ENCODE measurements at regions not wholly inside any gene's neighbourhood (a gene's known extent, or its start where the extent isn't known, plus 50 kb on each side); places are given as distances from the start of the nearest gene placed in this dataset.
"Not testable (repeated sequence)": the region's sequence is repeated elsewhere in the genome, so short reads cannot be mapped to it uniquely, and the experiment has no call there.

DNA sequence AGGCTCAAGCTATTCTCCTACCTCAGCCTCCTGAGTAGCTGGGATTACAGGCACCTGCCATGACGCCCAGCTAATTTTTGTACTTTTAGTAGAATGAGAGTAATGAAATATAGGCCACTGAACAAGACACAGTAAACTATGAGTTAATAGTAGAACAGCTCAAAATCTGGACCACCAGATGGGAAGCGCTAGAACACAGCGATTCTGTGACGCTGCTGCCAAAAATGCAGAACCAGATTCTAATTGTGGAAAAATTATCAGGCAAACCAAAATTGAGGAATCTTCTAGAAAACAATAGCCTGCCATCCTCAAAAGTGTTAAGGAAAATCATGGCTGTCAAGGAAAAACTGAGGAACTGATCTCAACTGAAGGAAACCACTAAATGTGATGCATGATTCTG, 111.4 kb upstream of the TIAM1 start:
- DNase-seq (ENCODE audit: low spot score), result no peak

DNA sequence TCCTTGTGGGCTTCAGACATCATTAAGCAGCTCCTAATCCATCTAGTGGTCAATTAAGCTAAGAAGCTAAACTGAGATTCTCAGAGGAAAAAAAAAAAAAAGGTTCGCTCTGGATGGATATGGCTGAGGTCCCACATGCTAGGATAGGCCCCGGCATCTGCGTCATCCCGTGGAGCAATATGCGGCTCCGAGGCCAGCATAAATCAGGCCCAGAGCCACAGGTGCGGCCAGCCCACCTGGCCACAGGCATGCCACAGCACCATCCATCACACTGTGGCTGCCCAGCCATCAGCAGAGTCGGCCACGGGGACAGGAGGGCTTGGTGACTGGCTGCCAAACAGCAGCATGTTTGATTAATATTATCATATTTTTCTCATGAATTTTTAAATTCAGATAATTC, 106.9 kb upstream of the TIAM1 start:
- no peak for DNase-seq (ENCODE audit: low spot score)

DNA sequence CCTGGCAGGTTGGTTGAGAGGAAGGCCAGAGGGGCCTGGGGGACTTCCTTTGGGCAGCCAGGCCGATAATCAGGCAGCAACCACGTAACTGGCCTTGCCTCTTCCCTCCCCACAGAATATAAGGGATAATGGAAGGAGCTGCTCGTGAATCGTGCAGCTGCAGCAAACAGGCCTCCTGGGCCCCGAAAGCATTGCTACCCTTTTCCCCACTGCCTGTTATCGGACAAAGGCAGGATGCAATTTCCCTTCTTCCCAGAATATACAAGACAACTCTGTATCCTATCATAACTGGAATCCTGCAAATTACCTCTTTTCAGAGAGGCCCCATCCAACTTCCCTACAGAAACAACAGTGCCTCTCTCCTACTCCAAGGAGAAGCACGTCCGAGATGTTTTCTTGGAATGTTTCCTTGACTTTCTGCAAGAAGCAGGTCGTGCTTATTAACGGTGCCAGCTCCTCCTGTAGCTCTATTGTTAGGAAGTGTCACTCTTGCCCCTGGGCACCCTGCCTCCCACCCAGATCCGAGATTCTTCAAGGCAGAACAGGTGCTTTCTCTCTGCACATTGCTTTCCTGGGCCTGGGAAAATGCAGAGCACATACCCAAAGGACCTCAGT, 106.0 kb upstream of the TIAM1 start:
- DNase-seq (ENCODE audit: low spot score), result no peak

DNA sequence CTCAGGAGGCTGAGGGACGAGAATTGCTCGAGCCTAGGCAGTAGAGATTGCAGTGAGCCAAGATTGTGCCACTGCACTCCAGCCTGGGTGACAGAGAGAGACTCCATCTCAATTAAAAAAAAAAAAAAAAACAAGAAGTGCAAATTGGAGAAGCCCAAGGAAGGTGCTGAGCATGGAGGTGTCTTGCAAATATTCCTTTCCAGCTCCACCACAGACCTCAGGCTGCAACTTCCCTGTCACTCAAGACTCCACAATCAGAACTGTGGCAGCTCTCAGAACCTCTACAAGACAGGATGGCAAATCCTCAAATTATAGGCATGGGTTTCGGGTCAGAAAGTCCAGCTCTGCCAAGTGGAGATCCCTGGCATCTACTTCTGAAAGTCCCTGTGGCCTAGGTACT, 104.4 kb upstream of the TIAM1 start:
- DNase-seq (ENCODE audit: low spot score), result no peak

DNA sequence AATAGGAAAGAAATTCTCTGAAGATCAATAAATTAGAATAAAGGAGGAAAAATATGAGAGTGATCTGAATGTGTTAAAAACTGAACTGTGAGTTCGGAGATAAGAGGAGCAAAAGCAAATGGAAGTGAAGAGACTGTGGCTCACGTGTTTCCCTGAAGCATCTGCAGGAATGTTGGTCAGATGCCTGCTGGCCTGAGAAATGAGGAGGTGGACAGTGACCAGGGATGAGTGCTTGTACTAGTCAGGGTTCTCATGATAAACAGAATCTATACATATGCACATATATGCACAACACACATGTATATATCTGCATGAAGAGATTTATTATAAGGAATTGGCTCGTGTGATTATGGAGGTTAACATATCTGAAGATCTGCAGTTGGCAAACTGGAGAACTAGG, 103.4 kb upstream of the TIAM1 start:
- no peak for DNase-seq (ENCODE audit: low spot score)

DNA sequence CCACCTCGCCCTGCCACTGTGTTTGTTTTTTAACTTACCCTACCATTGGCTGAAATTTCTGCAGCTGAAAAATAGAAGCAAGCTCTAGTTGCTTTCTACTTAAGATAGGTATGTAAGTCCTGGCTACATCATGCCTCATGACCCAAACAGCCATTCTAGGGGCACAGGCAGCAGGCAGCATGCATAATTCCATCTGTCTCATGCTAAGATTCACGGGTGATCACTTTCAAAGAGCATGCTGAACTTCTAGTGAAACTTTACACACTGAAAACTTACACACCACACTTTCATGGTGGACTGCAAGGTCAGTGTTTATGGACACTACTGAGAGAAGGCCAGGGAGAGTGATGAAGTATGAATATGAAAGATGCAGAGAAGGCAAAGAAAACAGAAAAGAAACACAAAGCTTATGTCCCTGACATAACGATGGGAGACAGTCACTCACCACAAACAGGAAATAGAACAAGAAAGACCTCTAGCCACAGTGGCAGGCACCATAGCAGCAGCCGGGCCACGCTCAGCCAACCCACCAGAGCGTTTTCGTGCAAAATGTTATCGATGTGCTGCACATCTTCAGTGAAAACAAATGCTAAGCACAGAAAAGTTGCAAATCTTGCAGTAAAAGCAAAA, 102.3 kb upstream of the TIAM1 start:
- no peak for DNase-seq (ENCODE audit: low spot score)

DNA sequence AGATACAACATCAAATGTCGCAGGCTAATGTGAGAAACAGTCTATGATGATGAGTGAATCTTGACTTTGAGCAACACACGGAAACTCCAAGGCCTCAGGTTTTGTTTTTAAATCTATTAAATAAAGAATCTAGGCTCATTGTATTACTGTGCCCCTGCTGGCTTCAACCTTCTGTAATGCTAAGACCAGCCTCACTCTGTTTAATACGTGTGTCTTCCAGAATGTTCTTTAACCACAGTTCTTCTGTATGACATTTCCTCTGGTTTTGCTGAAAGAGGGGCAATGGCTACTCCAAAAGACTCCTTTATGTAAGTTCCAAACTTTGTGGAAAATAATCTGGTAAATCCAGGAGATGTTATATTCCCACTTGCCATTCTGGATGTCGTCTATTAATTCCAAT, 101.1 kb upstream of the TIAM1 start:
- no peak for DNase-seq (ENCODE audit: low spot score)

DNA sequence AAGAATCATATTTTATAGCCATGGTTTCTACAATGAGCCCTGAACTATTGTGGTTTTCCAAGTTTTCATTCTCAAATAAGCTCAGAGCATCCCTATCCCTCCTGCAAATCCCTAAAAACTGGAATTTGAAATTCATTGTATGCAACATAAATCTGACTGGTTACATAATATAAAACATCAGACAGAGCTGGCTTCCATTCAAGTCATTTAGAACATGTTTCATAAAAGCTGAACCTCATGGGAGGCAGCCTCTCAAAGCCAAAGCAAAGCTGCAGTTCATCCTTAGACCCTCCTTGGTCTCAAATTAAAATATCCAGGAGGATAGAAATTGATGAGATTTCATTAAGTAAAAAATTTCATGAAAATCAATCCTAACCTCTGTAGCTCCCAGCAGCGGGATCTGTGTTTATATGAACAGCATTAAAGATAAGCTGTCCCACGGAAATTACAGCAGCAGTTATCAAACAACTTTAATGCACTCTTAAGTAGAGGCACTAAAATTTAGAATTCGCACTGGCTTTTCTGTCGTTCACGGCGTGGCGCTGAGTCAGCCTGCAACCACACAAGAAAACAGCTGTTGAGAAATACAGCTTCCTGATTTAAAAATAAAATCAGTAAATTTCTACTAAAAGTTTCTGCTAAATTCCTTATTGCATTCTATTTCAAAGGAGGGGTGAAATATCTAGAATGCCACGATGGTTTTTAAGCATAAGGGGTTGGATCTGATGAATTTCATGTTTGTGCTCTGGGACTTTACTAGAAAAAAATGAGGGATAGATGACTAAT, 99.9 kb upstream of the TIAM1 start:
- no peak for DNase-seq (ENCODE audit: low spot score)

DNA sequence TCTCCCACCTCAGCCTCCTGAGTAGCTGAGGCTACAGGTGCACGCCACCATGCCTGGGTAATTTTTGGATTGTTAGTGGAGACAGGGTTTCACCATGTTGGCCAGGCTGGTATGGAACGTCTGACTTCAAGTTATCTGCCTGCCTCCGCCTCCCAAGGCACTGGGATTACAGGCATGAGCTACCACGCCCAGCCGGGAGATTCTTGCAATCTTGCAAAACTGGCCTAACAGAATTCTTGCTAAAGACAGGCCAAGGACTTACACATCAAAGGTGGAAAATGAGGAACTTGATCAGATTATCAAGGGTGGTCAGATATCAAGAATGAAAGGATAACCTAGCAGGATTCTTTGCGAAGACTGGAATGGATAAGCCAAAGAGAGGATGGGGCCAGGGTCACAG, 98.3 kb upstream of the TIAM1 start:
- DNase-seq (ENCODE audit: low spot score), result no peak

DNA sequence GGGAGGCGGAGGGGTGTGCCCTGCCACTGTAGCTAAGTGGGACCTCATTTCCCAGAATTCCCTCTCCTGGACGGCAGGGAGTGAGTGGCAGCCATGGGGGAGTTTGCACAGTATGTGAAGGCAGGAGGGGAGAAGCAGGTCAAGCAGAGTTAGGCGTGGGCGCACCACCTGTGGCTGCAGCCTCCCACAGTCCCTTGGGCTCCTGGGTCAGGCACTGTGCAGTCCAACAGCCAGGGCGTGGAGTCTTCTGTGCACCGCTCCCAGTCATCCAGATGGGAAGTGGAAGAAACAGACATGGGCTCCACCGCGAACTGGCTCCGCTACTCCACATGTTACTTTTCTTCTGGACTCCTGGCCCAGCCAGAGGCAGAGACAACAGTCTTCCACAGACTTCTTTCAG, 85.4 kb upstream of the TIAM1 start:
- DNase-seq (ENCODE audit: low spot score), result no peak

DNA sequence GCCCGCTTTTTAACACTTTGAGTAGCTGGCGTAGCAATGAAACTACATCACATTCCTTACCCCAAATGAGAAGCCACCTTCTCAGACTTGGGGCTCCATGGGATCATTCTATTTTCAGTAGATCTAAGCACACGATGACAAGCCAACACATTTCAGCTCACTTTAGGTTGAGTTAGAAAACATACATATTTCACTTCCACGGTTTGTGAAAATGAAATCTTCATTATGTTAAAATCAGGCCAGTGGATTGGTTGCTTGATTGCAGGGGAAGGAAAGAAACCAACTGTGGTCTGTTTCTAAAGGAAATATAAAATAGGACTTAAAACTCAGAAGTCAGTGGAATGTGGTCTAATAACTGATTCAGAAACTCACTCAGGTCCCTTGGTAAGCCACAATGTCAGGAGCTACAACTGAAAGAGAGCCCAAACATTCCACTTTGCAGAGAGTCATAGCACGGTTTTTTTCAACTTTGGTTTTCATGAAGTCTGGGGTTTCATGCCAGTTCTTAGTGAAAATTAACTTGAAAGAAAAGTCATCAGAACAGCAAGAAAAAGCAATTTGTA, 82.3 kb upstream of the TIAM1 start:
- DNase-seq (ENCODE audit: low spot score), result no peak

DNA sequence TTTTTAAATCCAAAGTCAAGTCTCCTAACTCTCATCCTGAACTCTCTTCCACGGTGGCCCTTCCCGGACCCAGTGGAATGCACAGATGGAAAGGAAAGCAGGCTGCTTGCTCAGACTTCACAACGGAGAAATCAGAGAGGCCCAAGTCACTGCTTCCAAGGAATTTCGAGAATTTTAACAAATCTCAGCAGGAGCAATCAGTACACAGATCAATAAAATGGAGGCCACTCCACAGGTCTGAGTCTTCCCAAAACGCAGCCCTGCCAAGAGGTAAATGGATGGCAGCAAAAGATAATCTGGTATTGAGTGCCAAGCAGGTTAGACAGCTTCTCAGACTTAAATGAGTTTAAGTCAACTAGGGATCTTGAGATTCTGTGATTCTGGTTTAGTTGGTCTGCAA, 81.1 kb upstream of the TIAM1 start:
- DNase-seq (ENCODE audit: low spot score), result no peak

DNA sequence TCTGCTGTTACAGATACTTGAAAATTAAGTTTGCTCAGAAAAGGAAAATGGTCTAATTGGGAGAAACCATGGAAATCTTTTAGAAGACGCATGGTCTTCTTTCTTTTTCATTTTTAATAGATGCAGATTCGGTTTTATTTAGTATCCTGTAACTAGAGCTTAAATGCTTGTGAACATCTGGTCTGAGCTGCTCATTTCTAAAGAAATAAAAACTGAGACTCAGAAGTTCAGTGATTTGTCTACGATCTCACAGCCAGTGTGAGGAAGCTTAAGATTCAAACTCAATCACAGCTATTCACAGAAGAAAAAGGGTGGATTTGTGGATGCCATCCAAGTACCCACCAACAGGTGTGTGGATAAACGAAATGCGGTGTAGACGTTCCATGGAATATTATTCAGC, 80.0 kb upstream of the TIAM1 start:
- DNase-seq (ENCODE audit: low spot score), result no peak

DNA sequence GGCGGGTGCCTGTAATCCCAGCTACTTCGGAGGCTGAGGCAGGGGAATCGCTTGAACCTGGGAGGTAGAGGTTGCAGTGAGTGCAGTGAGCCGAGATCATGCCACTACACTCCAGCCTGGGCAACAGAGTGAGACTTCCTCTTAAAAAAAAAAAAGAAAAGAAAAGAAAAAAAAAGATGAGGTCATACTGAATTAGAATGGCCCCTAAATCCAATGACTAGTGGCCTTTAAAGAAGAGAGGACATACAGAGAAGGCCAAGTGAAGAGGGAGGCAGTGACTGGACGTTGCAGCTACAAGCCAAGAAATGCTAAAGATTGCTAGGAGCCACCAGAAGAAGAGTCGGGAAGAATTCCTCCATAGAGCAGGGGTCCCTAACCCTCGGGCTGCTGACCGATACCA, 76.9 kb upstream of the TIAM1 start:
- no peak for DNase-seq (ENCODE audit: low spot score)

DNA sequence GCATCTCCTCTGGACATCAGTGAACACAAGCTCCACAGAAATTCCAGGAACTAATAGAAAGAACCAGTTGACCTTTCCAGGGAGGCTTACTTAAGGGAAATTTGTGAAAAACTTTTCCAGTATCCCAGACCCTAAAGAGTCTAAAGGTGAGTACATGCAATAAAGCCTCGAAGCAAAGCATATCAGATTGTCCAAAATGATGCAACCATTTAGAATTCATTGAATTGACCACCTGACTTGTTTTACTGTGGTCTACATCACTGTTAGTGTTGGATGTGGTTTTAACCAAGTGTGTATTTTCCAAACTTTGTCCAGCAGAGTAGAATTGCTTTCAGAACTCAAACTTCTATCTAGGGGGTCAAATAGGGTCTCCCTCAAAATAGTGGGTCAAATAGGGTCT, 76.3 kb upstream of the TIAM1 start:
- no peak for DNase-seq (ENCODE audit: low spot score)

DNA sequence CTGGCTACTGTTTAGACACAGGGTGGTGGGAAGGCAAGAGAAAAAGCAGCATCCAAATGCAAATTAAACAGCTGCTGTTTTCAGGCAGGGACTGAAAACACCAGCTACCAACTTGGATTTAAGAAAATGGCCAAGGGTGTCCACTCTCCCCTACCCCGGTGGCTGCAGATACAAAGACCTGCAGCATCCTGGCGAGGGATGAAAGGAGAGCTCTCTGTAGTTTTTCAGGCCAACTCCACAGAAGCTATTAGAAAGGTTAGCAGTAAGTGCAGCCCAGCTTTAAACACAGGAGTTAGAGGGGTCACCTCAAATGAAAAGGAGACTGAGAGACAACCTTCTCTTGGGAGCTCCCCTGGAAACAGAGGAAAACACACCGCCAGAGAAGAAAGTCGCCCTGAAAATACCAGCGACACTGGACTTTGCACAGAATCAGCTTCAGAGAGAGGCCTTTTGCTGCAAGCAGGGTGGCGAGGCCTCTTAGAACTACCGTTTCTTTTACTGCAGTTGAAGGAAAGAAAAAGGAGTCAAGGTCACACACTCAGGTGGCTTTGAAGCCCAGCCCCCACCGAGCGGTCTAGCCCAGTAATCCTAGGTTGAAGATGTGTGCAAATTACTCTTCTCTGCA, 74.4 kb upstream of the TIAM1 start:
- DNase-seq (ENCODE audit: low spot score), result no peak

DNA sequence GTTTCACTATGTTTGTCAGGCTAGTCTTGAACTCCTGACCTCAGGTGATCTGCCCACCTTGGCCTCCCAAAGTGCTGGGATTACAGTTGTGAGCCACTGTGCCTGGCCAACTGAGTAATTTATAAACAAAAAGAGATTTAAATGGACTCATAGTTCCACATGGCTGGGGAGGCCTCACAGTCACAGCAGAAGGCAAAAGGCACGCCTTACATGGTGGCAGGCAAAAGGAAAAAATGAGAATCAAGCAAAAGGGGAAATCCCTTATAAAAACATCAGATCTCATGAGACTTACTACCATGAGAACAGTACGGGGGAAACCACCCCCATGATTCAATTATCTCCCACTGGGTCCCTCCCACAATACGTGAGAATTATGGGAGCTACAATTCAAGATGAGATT, 73.2 kb upstream of the TIAM1 start:
- DNase-seq (ENCODE audit: low spot score), result not testable (repeated sequence)

DNA sequence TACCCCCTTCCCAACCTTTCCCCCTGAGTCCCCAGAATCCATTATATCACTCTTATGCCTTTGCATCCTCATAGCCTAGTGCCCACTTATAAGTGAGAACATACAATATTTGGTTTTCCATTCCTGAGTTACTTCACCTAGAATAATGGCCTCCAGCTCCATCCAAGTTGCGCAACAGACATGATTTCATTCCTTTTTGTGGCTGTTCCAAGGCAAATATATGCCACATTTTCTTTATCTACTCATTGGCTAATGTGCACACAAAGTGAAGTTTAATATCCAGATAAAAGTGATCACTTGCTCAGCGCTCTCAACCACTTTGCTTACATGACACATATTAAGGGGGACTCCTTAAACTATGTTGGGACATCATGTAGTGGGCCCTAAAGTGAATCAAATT, 72.4 kb upstream of the TIAM1 start:
- no peak for DNase-seq (ENCODE audit: low spot score)

DNA sequence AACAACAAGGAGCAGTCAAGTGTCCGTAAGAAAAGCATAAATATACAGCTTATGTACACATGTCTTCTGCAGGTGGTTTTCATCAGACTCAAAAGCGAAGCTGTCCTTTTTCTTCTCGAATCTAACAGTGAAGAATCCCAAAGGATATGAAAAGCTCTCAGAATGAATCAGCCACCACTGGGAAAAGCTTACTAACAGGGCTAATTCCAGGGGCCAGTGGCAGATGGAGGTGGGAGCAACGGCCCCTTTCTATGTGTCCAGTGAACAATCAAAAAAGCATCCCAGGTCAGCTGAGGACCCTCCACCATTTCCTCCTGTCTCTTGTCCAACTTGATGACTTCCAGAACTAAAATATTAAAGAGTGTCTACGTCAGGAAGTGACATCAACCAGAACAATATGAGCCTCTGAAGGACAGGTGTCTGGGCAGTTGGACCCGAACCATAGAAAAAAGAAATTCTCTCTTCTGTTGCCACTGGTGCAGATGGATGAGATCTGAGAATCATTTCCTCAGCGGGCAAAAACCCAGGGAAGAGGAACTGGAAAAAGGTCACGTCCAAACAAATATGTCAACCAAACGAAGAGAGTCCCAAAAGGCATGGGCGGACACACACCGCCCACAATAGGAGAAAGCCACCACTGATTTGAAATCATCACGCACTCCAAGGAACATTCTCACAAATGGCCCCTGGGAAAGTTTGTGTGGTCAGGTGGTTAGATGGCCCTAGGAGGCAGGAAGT, 70.4 kb upstream of the TIAM1 start:
- DNase-seq (ENCODE audit: low spot score), result no peak

DNA sequence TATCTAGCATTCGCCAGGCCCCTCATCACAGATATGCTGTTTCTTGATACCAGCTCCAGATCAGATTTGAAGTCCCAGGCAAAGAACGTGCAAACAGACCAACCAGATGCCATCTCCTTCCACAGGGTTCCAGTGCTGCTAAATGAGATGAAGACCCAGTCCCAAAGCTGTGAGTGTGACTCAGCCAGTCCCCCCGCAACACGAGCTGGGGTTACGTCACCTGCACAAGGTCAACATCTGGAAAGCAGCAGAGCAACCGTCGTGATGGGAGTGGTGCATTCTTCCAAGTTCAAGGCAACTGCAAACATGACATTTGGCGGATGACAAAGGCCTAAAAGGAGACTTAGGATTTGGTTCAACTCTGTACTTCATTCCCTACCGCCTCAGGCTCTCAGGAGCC, 69.6 kb upstream of the TIAM1 start:
- DNase-seq (ENCODE audit: low spot score), result no peak

DNA sequence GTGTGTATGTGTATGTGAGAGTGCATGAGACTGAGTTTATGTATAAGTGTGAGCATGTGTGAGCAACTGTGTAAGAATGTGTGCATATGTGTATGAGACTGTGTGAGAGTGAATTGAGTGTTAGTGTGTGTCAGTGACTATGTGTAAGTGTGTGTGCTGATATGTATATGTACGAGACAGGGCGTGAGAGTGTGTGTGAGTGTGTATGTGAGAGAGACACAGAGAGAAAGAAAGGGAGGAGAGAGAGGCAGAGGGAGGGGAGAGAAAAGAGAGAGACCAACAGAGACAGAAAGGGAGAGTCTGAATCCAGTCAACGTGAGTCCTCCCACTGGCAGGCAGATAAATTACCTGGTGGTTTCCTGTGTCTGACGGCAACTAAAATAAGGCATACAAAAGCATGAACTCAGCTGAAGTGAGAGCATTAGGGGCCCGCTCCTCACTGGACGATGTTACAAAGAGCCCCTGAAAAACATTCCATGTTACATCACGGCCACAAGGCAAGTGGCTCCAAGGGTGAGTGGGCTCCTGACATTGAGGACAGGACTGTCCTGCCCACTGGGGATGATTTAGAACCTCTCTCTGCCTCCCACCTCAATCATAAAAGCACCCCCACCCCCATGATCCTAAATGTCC, 66.6 kb upstream of the TIAM1 start:
- no peak for DNase-seq (ENCODE audit: low spot score)
